A673 (cell line): ENCODE measurements at regions not wholly inside any gene's neighbourhood (a gene's known extent, or its start where the extent isn't known, plus 50 kb on each side); places are given as distances from the start of the nearest gene placed in this dataset.

Experiments
- EZH2 ChIP-seq: fragments of 200-600 bp; sonication (generic); IDR thresholded peaks from 2 replicates; pipeline ENCODE4 v1.6.1; 2017; ENCODE audit warnings: borderline replicate concordance, low read depth, mild to moderate bottlenecking, mixed read lengths, antibody characterized with exemption, low read length; ENCODE audit not compliant: poor library complexity, severe bottlenecking
- TF ChIP-seq, protein P1 (sequence below): fragments of 300-800, 200-600 bp; sonication (generic); conservative IDR thresholded peaks from 2 replicates; pipeline ENCODE4 v1.5.1; 2017; ENCODE audit warnings: low read depth, mild to moderate bottlenecking, antibody characterized with exemption, low read length, moderate library complexity, mixed read lengths

DNA sequence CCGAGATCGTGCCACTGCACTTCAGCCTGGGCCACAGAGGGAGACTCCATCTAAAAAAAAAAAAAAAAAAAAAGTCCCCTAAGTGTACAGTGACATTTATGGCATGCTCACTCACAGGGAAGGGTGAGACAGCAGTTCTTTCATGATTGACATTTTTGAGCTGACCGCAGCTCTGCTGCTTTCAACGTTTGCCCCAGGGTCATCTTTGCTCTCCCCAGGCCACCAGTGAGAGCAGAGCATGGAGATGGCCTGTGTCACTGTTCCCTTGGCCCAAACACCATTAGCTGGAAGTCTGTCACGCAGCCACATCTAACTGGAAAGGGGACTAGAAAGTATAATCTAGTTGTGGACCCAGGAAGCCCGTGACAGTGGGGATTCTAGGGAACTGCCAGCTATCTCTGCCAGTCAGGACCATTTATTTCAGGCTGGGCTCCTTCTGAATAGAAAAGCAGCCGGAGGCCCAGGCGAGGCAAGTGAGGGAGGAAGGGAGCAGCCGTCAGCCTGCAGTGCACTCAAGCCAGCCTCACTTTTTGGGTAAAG lies 193.4 kb upstream of the HES1 start:
- TF ChIP-seq, protein P1, sequence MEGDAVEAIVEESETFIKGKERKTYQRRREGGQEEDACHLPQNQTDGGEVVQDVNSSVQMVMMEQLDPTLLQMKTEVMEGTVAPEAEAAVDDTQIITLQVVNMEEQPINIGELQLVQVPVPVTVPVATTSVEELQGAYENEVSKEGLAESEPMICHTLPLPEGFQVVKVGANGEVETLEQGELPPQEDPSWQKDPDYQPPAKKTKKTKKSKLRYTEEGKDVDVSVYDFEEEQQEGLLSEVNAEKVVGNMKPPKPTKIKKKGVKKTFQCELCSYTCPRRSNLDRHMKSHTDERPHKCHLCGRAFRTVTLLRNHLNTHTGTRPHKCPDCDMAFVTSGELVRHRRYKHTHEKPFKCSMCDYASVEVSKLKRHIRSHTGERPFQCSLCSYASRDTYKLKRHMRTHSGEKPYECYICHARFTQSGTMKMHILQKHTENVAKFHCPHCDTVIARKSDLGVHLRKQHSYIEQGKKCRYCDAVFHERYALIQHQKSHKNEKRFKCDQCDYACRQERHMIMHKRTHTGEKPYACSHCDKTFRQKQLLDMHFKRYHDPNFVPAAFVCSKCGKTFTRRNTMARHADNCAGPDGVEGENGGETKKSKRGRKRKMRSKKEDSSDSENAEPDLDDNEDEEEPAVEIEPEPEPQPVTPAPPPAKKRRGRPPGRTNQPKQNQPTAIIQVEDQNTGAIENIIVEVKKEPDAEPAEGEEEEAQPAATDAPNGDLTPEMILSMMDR: no peak
- no peak for TF ChIP-seq EZH2
